ENCODE measurements at regions not wholly inside any gene's neighbourhood (a gene's known extent, or its start where the extent isn't known, plus 50 kb on each side); places are given as distances from the start of the nearest gene placed in this dataset.

GRCh38 chr4:112847781-112848180 lies 201.7 kb upstream of the ANK2 start:
- TF ChIP-seq POLR2AphosphoS5 (IDR thresholded peaks at IDR 0.05) (no peak), CTCF (IDR thresholded peaks at IDR 0.05) (no peak)

All from prostate gland (tissue), 2 donors.